Immature natural killer cell (primary cell): ENCODE measurements at regions not wholly inside any gene's neighbourhood (a gene's known extent, or its start where the extent isn't known, plus 50 kb on each side); places are given as distances from the start of the nearest gene placed in this dataset.
A peak's percentile ranks its signal among the peaks of the same experiment; 100 is the strongest.

Experiments used
- DNase-seq, 3 donors: peaks; one replicate each; pipeline ENCODE4 v3.0.0; 2022; ENCODE audit warnings: mixed read lengths in 1 of 3
- H3K27ac Mint-ChIP-seq, 6 donors: one replicate each; pipeline ENCODE4 v1.8.0; 2020; ENCODE audit warnings: mixed read lengths in 6 of 6, mild to moderate bottlenecking in 5 of 6, inconsistent platforms in 4 of 6, moderate library complexity in 3 of 6
- H3K27me3 Mint-ChIP-seq, 3 donors: one replicate each; pipeline ENCODE4 v1.8.0; 2020 to 2021; ENCODE audit warnings: low read depth in 3 of 3, mild to moderate bottlenecking in 3 of 3, mixed read lengths in 3 of 3, moderate library complexity in 3 of 3, inconsistent platforms in 1 of 3
- H3K36me3 Mint-ChIP-seq, 3 donors: one replicate each; pipeline ENCODE4 v1.8.0; 2020; ENCODE audit warnings: mixed read lengths in 3 of 3, inconsistent platforms in 2 of 3, mild to moderate bottlenecking in 2 of 3
- H3K4me1 Mint-ChIP-seq, 2 donors: one replicate each; pipeline ENCODE4 v1.8.0; 2020; ENCODE audit warnings: inconsistent platforms in 2 of 2, mild to moderate bottlenecking in 2 of 2, mixed read lengths in 2 of 2, moderate library complexity in 1 of 2
- H3K4me3 Mint-ChIP-seq, 5 donors: one replicate each; pipeline ENCODE4 v1.8.0; 2020; ENCODE audit warnings: mild to moderate bottlenecking in 5 of 5, mixed read lengths in 5 of 5, inconsistent platforms in 3 of 5, moderate library complexity in 3 of 5
- H3K9me3 Mint-ChIP-seq, 6 donors: one replicate each; pipeline ENCODE4 v1.8.0; 2020; ENCODE audit warnings: mild to moderate bottlenecking in 6 of 6, mixed read lengths in 6 of 6, inconsistent platforms in 4 of 6, moderate library complexity in 3 of 6

GRCh38 chr14:97944380-97944779 is 1147.2 kb downstream of the VRK1 start:
- Mint-ChIP-seq H3K27me3 (peaks cover 3 to 13% (median 4%) of the 10 kb centered on the region in 3 donors), H3K4me3 (no peak overlapping the region), H3K27ac (no peak overlapping the region), H3K9me3 (no peaks in the 10 kb centered on the region), H3K4me1 (no peaks in the 10 kb centered on the region), H3K36me3 (no peaks in the 10 kb centered on the region)
- DNase-seq = no peak

GRCh38 chr14:97945631-97946030 is 1148.4 kb downstream of the VRK1 start:
- Mint-ChIP-seq H3K9me3 (no peaks in the 10 kb centered on the region), H3K27me3 (peaks cover 2 to 9% (median 5%) of the 10 kb centered on the region in 3 donors), H3K4me1 (no peaks in the 10 kb centered on the region), H3K4me3 (no peak overlapping the region), H3K27ac (no peak overlapping the region), H3K36me3 (no peaks in the 10 kb centered on the region)
- no peak for DNase-seq

GRCh38 chr14:97946240-97946639 is 1149.1 kb downstream of the VRK1 start:
- Mint-ChIP-seq H3K4me3 (no peak overlapping the region), H3K36me3 (no peaks in the 10 kb centered on the region), H3K9me3 (no peaks in the 10 kb centered on the region), H3K4me1 (no peaks in the 10 kb centered on the region), H3K27me3 (peaks cover 2 to 9% (median 5%) of the 10 kb centered on the region in 3 donors), H3K27ac (no peak overlapping the region)
- no peak for DNase-seq

DNA sequence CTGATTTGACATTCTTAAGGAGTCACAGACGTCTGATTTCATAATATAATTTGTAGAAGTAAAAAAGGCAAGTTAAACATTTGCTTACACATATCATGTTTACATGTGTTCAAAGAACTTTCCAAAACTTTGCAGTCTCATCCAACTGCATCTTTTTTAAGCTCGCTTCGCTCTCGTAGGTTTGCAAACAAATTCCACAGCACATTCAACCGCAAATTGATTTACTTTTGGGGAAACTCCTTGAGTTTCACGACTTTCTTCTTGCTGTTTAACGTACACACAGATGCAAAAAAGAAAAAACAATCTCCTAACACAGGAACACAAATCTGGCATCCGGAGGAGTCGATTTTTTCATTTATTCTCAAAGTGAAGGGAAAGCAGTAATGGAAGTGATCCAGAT is 1149.5 kb downstream of the VRK1 start:
- no peak overlapping the region for H3K4me3 Mint-ChIP-seq
- DNase-seq = no peak
- H3K27ac Mint-ChIP-seq = no peak overlapping the region
- H3K9me3 Mint-ChIP-seq = no peaks in the 10 kb centered on the region
- no peaks in the 10 kb centered on the region for H3K36me3 Mint-ChIP-seq
- H3K27me3 Mint-ChIP-seq = peaks cover 2 to 9% (median 5%) of the 10 kb centered on the region in 3 donors
- H3K4me1 Mint-ChIP-seq = no peaks in the 10 kb centered on the region

DNA sequence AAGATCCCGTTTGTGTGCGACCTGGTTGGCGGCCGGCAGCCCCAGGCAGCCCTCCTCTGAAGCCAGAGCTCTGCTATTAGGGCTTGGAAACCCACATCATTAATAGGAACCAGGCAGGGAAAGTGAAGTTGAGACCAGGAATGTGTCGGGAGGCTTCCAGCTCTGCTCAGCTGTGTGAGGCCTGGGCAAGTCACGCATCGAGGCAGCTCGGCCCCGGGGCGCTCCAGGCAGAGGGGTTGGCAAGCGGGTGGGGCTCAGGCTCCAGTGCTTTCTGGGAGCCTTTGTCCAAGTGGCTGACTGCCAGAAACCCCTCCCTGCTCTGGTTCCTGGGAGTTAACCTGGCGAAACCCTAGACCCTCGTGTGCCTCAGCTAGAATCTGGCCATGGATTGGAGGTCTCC is 1151.7 kb downstream of the VRK1 start:
- DNase-seq = no peak
- H3K27me3 Mint-ChIP-seq = peaks cover 3 to 6% (median 5%) of the 10 kb centered on the region in 3 donors
- H3K27ac Mint-ChIP-seq = no peak overlapping the region
- H3K9me3 Mint-ChIP-seq = peaks cover 0 to 1% (median 0%) of the 10 kb centered on the region in 6 donors
- no peak overlapping the region for H3K4me3 Mint-ChIP-seq
- no peaks in the 10 kb centered on the region for H3K36me3 Mint-ChIP-seq
- no peaks in the 10 kb centered on the region for H3K4me1 Mint-ChIP-seq

- H3K4me1 Mint-ChIP-seq = no peaks in the 10 kb centered on the region
- DNase-seq = no peak
- peaks cover 0 to 5% (median 0%) of the 10 kb centered on the region in 3 donors for H3K36me3 Mint-ChIP-seq
- H3K27ac Mint-ChIP-seq = no peak overlapping the region
- H3K4me3 Mint-ChIP-seq = no peak overlapping the region
- peaks cover 0 to 1% (median 0%) of the 10 kb centered on the region in 6 donors for H3K9me3 Mint-ChIP-seq
- peaks cover 5 to 8% (median 6%) of the 10 kb centered on the region in 3 donors for H3K27me3 Mint-ChIP-seq
Observed at GRCh38 chr14:97956581-97957340, 1159.6 kb downstream of the VRK1 start.

DNA sequence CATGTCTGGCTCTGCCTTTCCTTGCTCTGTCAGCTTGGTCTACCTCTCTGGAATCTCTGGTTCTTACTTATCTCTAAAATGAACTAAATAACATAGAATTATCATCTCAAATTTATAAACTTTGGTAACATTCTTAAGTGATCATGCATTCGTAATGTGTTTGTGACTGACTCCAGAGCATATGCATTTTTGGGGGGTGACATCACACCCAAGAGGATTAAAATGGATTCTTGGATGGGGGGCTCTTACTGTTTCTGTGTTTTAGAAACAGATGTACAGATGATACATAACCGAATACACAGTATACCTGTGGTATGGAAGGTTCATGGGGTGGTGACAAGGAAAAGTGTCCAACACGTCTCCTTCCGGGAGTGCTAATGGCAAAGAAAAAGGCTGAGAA is 1162.1 kb downstream of the VRK1 start:
- H3K36me3 Mint-ChIP-seq = peaks cover 0 to 5% (median 0%) of the 10 kb centered on the region in 3 donors

DNA sequence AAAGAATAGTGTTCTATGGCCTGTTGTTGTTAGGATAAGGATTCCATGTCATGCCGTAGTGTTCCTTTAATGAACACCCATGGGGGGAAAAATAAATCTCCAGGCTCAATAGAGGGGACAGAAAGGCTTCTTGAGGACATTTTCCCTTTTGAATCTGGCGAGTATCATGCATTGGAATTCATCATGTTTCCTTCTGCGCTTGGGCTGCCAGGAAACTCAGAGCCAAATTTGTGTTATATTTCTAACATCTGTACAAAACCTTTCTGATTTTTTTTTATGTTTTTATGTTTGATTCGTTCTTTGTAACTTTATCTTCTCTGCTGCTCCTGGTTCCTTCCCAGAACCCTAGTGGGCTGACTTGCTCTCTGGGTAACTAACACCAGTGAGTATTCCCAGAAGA is 1163.3 kb downstream of the VRK1 start:
- H3K4me3 Mint-ChIP-seq = no peak overlapping the region
- DNase-seq = no peak
- peaks cover 0 to 5% (median 0%) of the 10 kb centered on the region in 3 donors for H3K36me3 Mint-ChIP-seq
- no peaks in the 10 kb centered on the region for H3K4me1 Mint-ChIP-seq
- H3K27me3 Mint-ChIP-seq = peaks cover 2 to 8% (median 5%) of the 10 kb centered on the region in 3 donors
- H3K27ac Mint-ChIP-seq = no peak overlapping the region
- no peaks in the 10 kb centered on the region for H3K9me3 Mint-ChIP-seq

More for the DNA sequence above, 1162.1 kb downstream of the VRK1 start:
- Mint-ChIP-seq H3K9me3 (no peaks in the 10 kb centered on the region), H3K4me3 (no peak overlapping the region), H3K4me1 (no peaks in the 10 kb centered on the region), H3K27me3 (peaks cover 5 to 8% (median 6%) of the 10 kb centered on the region in 3 donors), H3K27ac (no peak overlapping the region)
- no peak for DNase-seq

DNA sequence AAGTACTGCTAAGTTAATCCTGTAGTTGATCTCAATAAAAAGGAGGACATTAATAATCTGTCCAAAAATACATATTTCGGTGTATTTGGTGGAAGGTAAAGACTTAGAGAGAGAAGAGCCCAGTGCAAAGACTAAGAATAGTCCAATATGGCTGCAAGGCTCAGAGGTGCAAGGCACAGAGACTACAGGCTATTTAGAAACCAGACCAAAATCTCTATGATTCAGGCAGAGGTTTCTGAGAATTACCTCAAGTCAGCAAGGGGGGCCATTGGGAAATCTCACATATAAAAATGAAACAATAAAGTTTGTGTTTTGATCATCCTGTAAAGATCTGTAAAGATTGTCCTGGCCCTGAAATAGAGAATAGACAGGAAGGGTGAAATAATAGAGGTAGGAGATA is 1173.0 kb downstream of the VRK1 start:
- Mint-ChIP-seq H3K36me3 (peaks cover 0 to 4% (median 0%) of the 10 kb centered on the region in 3 donors), H3K27me3 (peaks cover 5 to 18% (median 10%) of the 10 kb centered on the region in 3 donors), H3K27ac (no peak overlapping the region), H3K4me1 (no peaks in the 10 kb centered on the region), H3K9me3 (peaks cover 0 to 6% (median 0%) of the 10 kb centered on the region in 6 donors), H3K4me3 (no peak overlapping the region)
- DNase-seq = no peak

- no peak overlapping the region for H3K27ac Mint-ChIP-seq
- H3K4me3 Mint-ChIP-seq = no peak overlapping the region
- H3K4me1 Mint-ChIP-seq = peaks cover 10 to 11% of the 10 kb centered on the region in 2 donors
- H3K36me3 Mint-ChIP-seq = peaks cover 0 to 4% (median 0%) of the 10 kb centered on the region in 3 donors
- H3K27me3 Mint-ChIP-seq = peaks cover 2 to 14% (median 10%) of the 10 kb centered on the region in 3 donors
- DNase-seq = no peak
- H3K9me3 Mint-ChIP-seq = peaks cover 0 to 2% (median 0%) of the 10 kb centered on the region in 6 donors
Observed at GRCh38 chr14:97975216-97975615, 1178.0 kb downstream of the VRK1 start.

DNA sequence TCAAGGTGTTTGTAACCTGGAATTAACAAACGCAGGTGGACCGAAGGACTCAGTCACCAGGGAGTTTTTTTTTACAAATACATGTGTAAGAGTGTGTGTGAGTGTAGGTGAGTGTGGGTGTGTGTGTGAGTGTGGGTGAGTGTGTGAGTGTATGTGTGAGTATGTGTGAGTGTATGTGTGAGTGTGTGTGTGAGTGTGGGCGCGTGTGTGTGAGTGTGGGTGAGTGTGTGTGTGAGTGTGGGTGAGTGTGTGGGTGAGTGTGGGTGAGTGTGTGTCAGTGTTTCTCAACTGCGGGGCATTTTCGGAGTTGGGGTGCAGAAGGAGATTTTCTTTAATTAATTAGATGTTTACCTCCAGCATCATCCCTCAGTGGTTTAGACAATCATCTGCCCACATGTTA is 1178.8 kb downstream of the VRK1 start:
- H3K36me3 Mint-ChIP-seq = no peaks in the 10 kb centered on the region
- no peak for DNase-seq
- H3K9me3 Mint-ChIP-seq = peaks cover 0 to 2% (median 0%) of the 10 kb centered on the region in 6 donors
- peaks cover 10 to 11% of the 10 kb centered on the region in 2 donors for H3K4me1 Mint-ChIP-seq
- H3K27me3 Mint-ChIP-seq = peaks cover 0 to 14% (median 8%) of the 10 kb centered on the region in 3 donors
- H3K27ac Mint-ChIP-seq = peak overlapping the region in 1 of 6 donors; percentile 12
- no peak overlapping the region for H3K4me3 Mint-ChIP-seq

DNA sequence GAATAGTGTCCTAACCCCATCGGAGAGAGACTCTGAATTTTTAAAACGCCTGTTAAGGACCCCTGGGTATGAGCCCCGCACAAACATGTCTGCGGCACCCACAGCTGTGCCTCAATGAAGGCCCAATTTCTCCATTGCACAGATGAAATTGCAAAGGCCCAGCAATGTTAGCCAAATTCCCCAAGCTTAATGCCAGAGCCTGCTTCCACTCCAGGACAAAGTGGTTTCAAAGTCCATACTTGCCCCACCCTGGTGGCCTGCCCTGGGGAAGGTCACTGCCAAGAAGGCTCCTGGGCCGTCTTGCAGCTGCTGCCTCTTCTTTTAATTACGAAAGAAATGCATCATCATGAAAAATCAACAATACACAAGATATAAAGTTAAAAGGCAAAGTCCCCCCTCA is 1179.7 kb downstream of the VRK1 start:
- no peaks in the 10 kb centered on the region for H3K36me3 Mint-ChIP-seq
- H3K9me3 Mint-ChIP-seq = peaks cover 0 to 1% (median 0%) of the 10 kb centered on the region in 6 donors
- DNase-seq = no peak
- H3K27me3 Mint-ChIP-seq = peaks cover 0 to 9% (median 5%) of the 10 kb centered on the region in 3 donors
- H3K4me1 Mint-ChIP-seq = peaks cover 10 to 11% of the 10 kb centered on the region in 2 donors
- no peak overlapping the region for H3K27ac Mint-ChIP-seq
- no peak overlapping the region for H3K4me3 Mint-ChIP-seq

DNA sequence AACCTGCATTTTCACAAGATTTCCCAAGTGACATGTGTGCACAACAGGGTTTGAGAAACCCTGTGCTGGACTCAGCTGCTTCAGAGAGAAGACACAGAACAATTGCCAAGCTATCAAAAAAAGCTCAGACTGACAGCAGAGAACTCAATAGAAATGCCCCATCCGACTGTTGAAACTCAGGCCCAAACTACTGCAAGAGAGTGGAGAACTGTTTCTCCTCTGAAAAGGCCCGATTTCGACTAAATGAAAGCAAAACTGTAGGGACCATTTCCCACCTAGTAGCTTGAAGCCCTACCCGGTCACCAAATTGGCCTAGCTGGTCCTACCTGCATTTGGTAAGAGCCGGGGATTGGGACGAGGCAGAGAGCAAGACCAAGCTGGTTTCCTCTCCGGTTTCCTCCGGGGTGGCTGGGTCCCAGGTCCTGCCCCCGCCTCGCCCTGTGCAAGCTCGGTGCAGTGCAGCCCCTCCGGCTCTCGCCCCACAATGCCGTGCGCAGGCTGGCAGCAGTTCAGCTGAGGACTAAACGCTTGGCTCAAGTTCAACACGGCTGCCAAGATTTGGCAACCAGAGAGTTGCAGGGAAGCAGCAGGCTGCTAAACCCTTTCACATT is 1180.6 kb downstream of the VRK1 start:
- Mint-ChIP-seq H3K4me3 (peak overlapping the region in 1 of 5 donors; percentile 12), H3K9me3 (no peaks in the 10 kb centered on the region), H3K4me1 (peaks cover 10 to 11% of the 10 kb centered on the region in 2 donors), H3K27me3 (peaks cover 0 to 10% (median 2%) of the 10 kb centered on the region in 3 donors), H3K36me3 (no peaks in the 10 kb centered on the region), H3K27ac (no peak overlapping the region)
- no peak for DNase-seq

- Mint-ChIP-seq H3K9me3 (no peaks in the 10 kb centered on the region), H3K36me3 (no peaks in the 10 kb centered on the region), H3K27ac (no peak overlapping the region), H3K4me3 (peak overlapping the region in 1 of 5 donors; percentile 12), H3K27me3 (peaks cover 0 to 13% (median 2%) of the 10 kb centered on the region in 3 donors), H3K4me1 (peaks cover 10 to 11% of the 10 kb centered on the region in 2 donors)
- DNase-seq = peak; percentile 4 to 39 (median 10)
Observed at GRCh38 chr14:97978341-97978740, 1181.2 kb downstream of the VRK1 start.
